ENCODE measurements at regions not wholly inside any gene's neighbourhood (a gene's known extent, or its start where the extent isn't known, plus 50 kb on each side); places are given as distances from the start of the nearest gene placed in this dataset.

DNA sequence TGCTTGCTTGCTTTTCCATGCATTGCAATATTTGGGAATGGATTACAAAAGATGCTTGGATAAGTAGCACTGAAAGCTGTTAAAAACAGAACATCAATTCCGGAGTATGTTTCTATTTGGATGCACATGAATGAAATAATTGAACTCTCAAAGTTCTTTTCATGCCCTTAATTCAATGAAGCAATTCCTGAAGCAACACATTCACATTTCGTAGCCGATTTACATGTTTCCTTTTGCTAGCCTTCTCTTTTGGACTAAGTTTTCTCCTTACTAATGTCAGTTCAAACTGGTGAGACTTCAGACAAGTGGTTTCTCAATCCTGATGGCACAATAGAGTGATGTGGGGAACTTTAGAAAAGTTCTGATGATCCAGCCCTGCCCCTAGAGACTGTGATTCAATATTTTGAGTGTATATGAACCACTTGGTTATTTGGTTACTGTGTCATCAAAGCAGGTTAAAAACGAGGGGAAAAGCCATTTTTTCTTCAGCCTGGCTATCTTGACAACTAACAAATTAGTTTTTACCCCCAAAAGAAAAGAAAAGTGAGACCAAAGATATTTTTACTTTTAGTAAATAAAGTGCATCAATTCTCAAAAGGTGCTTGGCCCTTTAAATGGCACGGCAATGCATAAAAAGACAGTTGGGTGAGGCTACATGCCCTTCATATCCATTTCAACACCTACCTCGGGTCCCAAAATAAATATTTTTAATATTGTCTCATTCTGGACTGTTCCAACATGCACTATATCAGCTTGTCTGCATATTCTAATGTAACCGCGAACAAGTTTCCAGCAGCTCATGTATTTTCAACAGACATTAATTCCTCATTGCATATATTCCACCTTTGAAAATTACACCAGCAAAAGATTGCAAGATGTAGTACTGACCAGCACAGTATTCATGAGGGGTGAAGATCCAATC, 90.1 kb upstream of the RPL34 start:
- Histone ChIP-seq H3K4me3 (no peak overlapping the region), H3K27me3 (replicated peaks; ENCODE audit: insufficient read depth) (no peaks in the 10 kb centered on the region), H3K9me3 (no peaks in the 10 kb centered on the region), H3K4me1 (replicated peaks) (no peaks in the 10 kb centered on the region), H3K27ac (no peak overlapping the region), H3K36me3 (no peaks in the 10 kb centered on the region)
- TF ChIP-seq, protein P1, sequence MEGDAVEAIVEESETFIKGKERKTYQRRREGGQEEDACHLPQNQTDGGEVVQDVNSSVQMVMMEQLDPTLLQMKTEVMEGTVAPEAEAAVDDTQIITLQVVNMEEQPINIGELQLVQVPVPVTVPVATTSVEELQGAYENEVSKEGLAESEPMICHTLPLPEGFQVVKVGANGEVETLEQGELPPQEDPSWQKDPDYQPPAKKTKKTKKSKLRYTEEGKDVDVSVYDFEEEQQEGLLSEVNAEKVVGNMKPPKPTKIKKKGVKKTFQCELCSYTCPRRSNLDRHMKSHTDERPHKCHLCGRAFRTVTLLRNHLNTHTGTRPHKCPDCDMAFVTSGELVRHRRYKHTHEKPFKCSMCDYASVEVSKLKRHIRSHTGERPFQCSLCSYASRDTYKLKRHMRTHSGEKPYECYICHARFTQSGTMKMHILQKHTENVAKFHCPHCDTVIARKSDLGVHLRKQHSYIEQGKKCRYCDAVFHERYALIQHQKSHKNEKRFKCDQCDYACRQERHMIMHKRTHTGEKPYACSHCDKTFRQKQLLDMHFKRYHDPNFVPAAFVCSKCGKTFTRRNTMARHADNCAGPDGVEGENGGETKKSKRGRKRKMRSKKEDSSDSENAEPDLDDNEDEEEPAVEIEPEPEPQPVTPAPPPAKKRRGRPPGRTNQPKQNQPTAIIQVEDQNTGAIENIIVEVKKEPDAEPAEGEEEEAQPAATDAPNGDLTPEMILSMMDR (IDR thresholded peaks at IDR 0.05), result no peak
- TF ChIP-seq POLR2A (IDR thresholded peaks at IDR 0.05), result no peak
- TF ChIP-seq POLR2AphosphoS5 (IDR thresholded peaks at IDR 0.05), result no peak
- no peak for DNase-seq (ENCODE audit: low spot score)
- 74% methylated on average over 8 of the region's 8 CpGs for WGBS
- intact Hi-C loops (cut with DNase I), result no loop called here

- 68% methylated on average over 1 of the region's 1 CpG for WGBS
- no peaks in the 10 kb centered on the region for H3K27me3 ChIP-seq (replicated peaks; ENCODE audit: insufficient read depth)
- no peak overlapping the region for H3K27ac ChIP-seq
- intact Hi-C loops (cut with DNase I), result no loop called here
- no peaks in the 10 kb centered on the region for H3K4me1 ChIP-seq (replicated peaks)
- H3K36me3 ChIP-seq, result no peaks in the 10 kb centered on the region
- no peak overlapping the region for H3K4me3 ChIP-seq
- H3K9me3 ChIP-seq, result no peaks in the 10 kb centered on the region
- TF ChIP-seq, protein P1 (IDR thresholded peaks at IDR 0.05), result no peak
- TF ChIP-seq POLR2A (IDR thresholded peaks at IDR 0.05) (no peak), POLR2AphosphoS5 (IDR thresholded peaks at IDR 0.05) (no peak)
- DNase-seq (ENCODE audit: low spot score), result no peak
These were observed 91.3 kb upstream of the RPL34 start for GRCh38 chr4:108529102-108529501.

DNA sequence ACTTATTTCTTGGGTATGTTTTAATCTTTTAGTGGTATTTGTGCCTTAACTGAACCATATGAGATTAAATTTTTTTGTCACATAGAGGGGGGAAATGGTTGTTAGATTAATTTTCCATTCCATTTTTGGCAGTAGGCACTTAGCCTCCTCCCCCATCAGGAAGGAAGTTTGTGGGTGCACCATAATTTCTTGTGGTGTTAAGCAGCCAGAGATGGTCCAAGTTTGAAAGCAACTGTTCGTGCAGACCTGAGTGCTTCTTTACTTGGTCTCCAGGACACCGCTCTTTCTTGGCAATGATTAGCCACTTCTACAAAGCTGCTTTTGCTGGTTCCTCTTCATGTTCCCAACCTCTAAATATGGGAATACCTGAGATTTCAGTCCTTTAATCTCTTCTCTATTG, 92.7 kb upstream of the RPL34 start:
- H3K9me3 ChIP-seq, result no peaks in the 10 kb centered on the region
- 72% methylated on average over 2 of the region's 2 CpGs for whole genome bisulfite sequencing
- TF ChIP-seq, protein P1 (IDR thresholded peaks at IDR 0.05), result no peak
- TF ChIP-seq POLR2AphosphoS5 (IDR thresholded peaks at IDR 0.05) (no peak), POLR2A (IDR thresholded peaks at IDR 0.05) (no peak)
- no peaks in the 10 kb centered on the region for H3K4me1 ChIP-seq (replicated peaks)
- H3K4me3 ChIP-seq, result no peak overlapping the region
- intact Hi-C loops (cut with DNase I), result no loop called here
- H3K27me3 ChIP-seq (replicated peaks; ENCODE audit: insufficient read depth), result no peaks in the 10 kb centered on the region
- DNase-seq (ENCODE audit: low spot score), result no peak
- H3K36me3 ChIP-seq, result no peaks in the 10 kb centered on the region
- no peak overlapping the region for H3K27ac ChIP-seq

DNA sequence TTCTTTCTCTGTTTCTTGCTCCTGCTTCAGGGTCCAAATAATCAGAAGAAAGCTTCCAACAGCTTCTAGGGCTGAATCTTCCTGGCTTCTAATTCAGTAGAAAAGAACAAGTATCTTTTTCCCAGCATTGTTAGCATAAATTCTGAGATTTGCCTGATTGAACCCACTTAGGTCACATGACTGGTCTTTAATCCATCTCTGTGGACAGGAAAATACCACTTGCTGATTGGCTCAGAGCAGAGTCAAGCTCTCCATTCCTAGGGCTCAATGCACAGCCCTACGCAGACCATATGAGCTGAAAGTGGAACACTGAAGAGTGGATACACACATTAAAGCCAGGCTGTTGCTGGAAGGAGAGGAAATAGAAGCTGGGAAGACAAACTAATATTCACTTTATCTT, 99.6 kb upstream of the RPL34 start:
- no peak for DNase-seq (ENCODE audit: low spot score)
- Histone ChIP-seq H3K4me1 (replicated peaks) (no peaks in the 10 kb centered on the region), H3K27me3 (replicated peaks; ENCODE audit: insufficient read depth) (no peaks in the 10 kb centered on the region), H3K27ac (no peak overlapping the region), H3K9me3 (no peaks in the 10 kb centered on the region), H3K4me3 (no peak overlapping the region), H3K36me3 (no peaks in the 10 kb centered on the region)
- 97% methylated on average over 1 of the region's 1 CpG for WGBS
- TF ChIP-seq POLR2A (IDR thresholded peaks at IDR 0.05) (no peak), POLR2AphosphoS5 (IDR thresholded peaks at IDR 0.05) (no peak)
- TF ChIP-seq, protein P1 (IDR thresholded peaks at IDR 0.05), result no peak
- intact Hi-C loops (cut with DNase I), result no loop called here

Measured in prostate gland (tissue), 2 donors.